Colonic mucosa (tissue), 4 donors: ENCODE measurements at regions not wholly inside any gene's neighbourhood (a gene's known extent, or its start where the extent isn't known, plus 50 kb on each side); places are given as distances from the start of the nearest gene placed in this dataset.
"Not testable (repeated sequence)": the region's sequence is repeated elsewhere in the genome, so short reads cannot be mapped to it uniquely, and the experiment has no call there.

Source experiments
- DNase-seq: peaks from one replicate; pipeline ENCODE4 v3.0.0-alpha.2; 2020
- H3K27ac ChIP-seq: fragments of 200-600 bp; one replicate; pipeline ENCODE4 v1.8.0; 2021
- H3K27me3 ChIP-seq: fragments of 200-600 bp; one replicate; pipeline ENCODE4 v1.8.0; 2021
- H3K36me3 ChIP-seq: fragments of 200-600 bp; one replicate; pipeline ENCODE4 v1.8.0; 2021
- H3K4me1 ChIP-seq: fragments of 200-600 bp; one replicate; pipeline ENCODE4 v1.8.0; 2021; ENCODE audit warnings: mild to moderate bottlenecking
- H3K4me3 ChIP-seq: fragments of 200-600 bp; one replicate; pipeline ENCODE4 v1.8.0; 2021
- H3K9ac ChIP-seq, 2 donors: one replicate each; pipeline ENCODE4 v1.7.0; 2013; ENCODE audit warnings: control low read depth in 2 of 2, low read depth in 2 of 2, low read length in 2 of 2
- H3K9me3 ChIP-seq: fragments of 200-600 bp; one replicate; pipeline ENCODE4 v1.8.0; 2021
- CTCF ChIP-seq: fragments of 200-600 bp; IDR thresholded peaks from one replicate; pipeline ENCODE4 v1.8.0; 2022; ENCODE audit warnings: antibody characterized with exemption, mild to moderate bottlenecking
- intact Hi-C: fragments of 100-400 bp; cut with DNase I; formaldehyde crosslinking; loops from one replicate; pipeline ENCODE4 v1.14.1; 2022
- donor health status: healthy.
- donor health status: DM: no; HTN: no; CAD: no.
- donor health status: DM: no; HTN: no; CAD: no.

DNA sequence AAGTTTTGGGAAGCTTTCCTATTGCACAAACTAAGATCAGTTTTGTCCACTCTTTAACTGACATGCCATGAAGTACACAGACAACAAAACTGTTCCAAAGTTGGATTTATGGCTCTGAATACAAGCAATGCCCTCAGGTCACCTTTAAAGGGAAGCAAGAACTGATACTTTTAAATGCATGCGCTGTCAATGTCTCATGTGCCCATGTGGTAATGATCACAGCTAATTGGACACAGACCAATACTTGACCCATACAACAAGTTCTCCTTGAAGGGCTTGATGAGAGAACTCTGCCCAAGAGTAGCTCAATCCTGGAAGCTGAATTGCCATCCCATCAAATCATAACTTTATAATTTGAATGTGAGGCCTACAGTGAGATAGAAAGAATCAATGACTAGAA, 624.9 kb downstream of the ETS1 start:
- Histone ChIP-seq H3K9ac (no peak overlapping the region), H3K4me1 (no peaks in the 10 kb centered on the region), H3K27me3 (no peaks in the 10 kb centered on the region), H3K36me3 (no peaks in the 10 kb centered on the region), H3K27ac (no peak overlapping the region), H3K4me3 (no peak overlapping the region), H3K9me3 (no peaks in the 10 kb centered on the region)
- no peak for DNase-seq
- intact Hi-C loops, result no loop called here
- no peak for TF ChIP-seq CTCF

GRCh38 chr11:127950162-127950561, 637.2 kb downstream of the ETS1 start:
- DNase-seq, result no peak
- Histone ChIP-seq H3K9me3 (no peaks in the 10 kb centered on the region), H3K27ac (no peak overlapping the region), H3K27me3 (no peaks in the 10 kb centered on the region), H3K4me1 (no peaks in the 10 kb centered on the region), H3K36me3 (no peaks in the 10 kb centered on the region), H3K4me3 (no peak overlapping the region), H3K9ac (no peak overlapping the region)
- intact Hi-C loops, result no loop called here
- no peak for TF ChIP-seq CTCF

DNA sequence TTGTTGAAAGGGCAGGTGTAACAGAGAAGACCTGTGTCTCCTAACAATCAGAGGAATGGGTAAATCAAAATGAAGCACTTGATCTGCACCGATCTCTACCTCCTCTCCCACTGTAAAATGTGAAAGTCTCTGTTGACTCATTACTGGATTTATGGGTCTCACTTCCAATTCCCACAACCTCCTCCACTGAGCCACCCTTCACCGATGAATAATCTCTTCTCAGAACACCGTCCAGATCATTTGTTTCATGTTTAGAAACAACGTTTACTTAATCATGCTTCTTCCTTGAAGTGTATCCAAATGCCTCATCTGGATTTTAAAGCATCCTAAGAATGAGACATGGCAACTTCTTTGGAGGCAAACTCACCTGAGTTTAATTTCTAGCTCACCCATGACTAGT, 643.6 kb downstream of the ETS1 start:
- Histone ChIP-seq H3K36me3 (no peaks in the 10 kb centered on the region), H3K9me3 (no peaks in the 10 kb centered on the region), H3K9ac (no peak overlapping the region), H3K27me3 (no peaks in the 10 kb centered on the region), H3K4me1 (no peaks in the 10 kb centered on the region), H3K4me3 (no peak overlapping the region), H3K27ac (no peak overlapping the region)
- intact Hi-C loops, result no loop called here
- no peak for DNase-seq
- TF ChIP-seq CTCF, result no peak

- H3K9me3 ChIP-seq, result no peaks in the 10 kb centered on the region
- no peak overlapping the region for H3K9ac ChIP-seq
- intact Hi-C loops, result no loop called here
- H3K4me3 ChIP-seq, result no peak overlapping the region
- no peak overlapping the region for H3K27ac ChIP-seq
- TF ChIP-seq CTCF, result no peak
- no peak for DNase-seq
- no peaks in the 10 kb centered on the region for H3K4me1 ChIP-seq
- H3K27me3 ChIP-seq, result no peaks in the 10 kb centered on the region
- no peaks in the 10 kb centered on the region for H3K36me3 ChIP-seq
These were observed 644.2 kb downstream of the ETS1 start for GRCh38 chr11:127943152-127943551.

GRCh38 chr11:127941554-127941953, 645.8 kb downstream of the ETS1 start:
- H3K9me3 ChIP-seq, H3K4me3 ChIP-seq, H3K9ac ChIP-seq, H3K4me1 ChIP-seq, intact Hi-C loops, H3K27me3 ChIP-seq, DNase-seq, H3K36me3 ChIP-seq, H3K27ac ChIP-seq: not testable (repeated sequence)

- no peaks in the 10 kb centered on the region for H3K27me3 ChIP-seq
- H3K9me3 ChIP-seq, result no peaks in the 10 kb centered on the region
- H3K9ac ChIP-seq, result no peak overlapping the region
- H3K27ac ChIP-seq, result no peak overlapping the region
- H3K4me1 ChIP-seq, result no peaks in the 10 kb centered on the region
- intact Hi-C loops, result no loop called here
- no peak overlapping the region for H3K4me3 ChIP-seq
- H3K36me3 ChIP-seq, result no peaks in the 10 kb centered on the region
- DNase-seq, result no peak
- TF ChIP-seq CTCF, result no peak
These were observed 648.4 kb downstream of the ETS1 start for GRCh38 chr11:127939000-127939399.
